ENCODE measurements at regions not wholly inside any gene's neighbourhood (a gene's known extent, or its start where the extent isn't known, plus 50 kb on each side); places are given as distances from the start of the nearest gene placed in this dataset.
A peak's percentile ranks its signal among the peaks of the same experiment; 100 is the strongest.

- no peak for DNase-seq
Observed at GRCh38 chr7:47221826-47222225, 360.1 kb downstream of the TNS3 start.

GRCh38 chr7:47218378-47219176 is 363.3 kb downstream of the TNS3 start:
- DNase-seq: no peak

DNA sequence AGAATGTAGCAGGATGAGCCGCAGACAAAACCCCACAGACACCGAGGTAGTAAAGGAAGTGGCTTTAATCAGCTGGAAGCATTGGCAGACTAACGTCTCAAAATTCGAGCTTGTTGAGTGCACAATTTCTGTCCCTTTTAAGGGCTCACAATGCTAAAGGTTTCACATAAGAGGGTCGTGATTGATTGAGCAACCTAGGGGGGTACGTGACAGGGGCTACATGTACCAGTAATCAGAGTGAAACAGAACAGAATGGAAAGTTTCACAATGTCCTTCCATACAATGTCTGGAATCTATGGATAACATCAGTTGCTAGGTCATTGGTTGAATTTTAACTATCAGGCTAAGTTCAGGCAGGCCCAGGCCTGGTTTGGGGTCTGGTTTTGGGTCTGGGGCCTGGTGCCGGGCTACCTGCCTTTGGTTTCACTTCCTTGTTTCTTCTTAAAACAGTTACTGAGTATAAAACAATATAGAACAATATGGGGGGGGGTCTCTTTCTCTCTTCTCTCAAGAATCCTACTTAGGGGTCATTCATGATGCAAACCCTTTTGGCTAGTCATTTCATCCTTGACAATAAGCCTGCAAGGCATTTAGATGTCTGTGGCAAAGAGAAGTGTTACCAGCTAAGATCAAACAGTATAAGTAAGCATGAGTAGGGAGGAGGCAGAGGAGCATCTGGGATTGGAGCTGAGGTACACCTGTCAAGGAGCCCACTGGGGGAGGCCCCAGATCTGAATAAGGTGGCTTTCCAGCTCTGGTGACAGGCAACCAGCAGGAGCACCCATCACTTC is 364.1 kb downstream of the TNS3 start:
- no peak for DNase-seq

- no peak for DNase-seq
Observed at GRCh38 chr7:47217086-47217485, 364.8 kb downstream of the TNS3 start.

GRCh38 chr7:47216439-47216838 is 365.5 kb downstream of the TNS3 start:
- DNase-seq: no peak

- no peak for DNase-seq
Observed at GRCh38 chr7:47215640-47216039, 366.3 kb downstream of the TNS3 start.

DNA sequence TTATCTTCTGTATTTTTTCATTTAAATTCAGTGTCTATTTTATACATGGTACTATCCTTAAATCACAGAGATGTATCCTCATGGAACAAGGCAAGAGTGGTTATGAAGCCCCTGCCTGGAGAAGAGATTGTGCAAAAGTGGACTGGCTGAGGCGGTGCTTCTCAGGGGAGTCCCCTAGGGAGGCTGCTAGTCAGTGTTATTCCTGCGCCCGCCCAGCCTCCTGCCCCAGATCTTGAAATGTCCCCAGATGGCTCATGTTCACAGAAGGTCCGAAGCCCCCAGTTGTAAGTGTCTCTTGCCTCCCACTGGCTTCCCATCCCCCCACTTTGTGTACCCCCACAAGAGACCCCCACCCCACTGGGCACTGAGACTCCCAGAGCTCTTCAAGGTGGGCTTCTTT is 366.9 kb downstream of the TNS3 start:
- DNase-seq: no peak

DNA sequence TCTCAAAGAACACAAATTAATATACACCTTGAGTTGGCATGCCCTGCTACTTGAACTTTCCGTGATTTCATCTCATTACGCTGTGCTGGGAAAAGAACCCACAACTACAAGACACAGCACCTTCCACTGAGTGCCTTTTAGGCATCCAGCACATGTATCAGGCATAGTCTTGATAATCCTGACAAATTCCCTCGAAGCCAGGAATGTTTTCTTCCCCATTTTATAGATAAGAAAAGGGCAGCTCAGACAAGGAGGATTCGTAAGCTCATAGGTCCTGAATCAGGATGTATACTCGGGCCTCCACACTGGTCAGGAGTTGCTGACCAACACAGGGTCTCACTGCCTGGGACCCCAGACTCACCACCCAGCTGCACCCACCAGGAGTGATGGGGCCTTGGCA is 368.6 kb downstream of the TNS3 start:
- DNase-seq: no peak

GRCh38 chr7:47211519-47211973 is 370.4 kb downstream of the TNS3 start:
- DNase-seq: no peak

- no peak for DNase-seq
Observed at GRCh38 chr7:47210281-47210854, 371.5 kb downstream of the TNS3 start.

GRCh38 chr7:47207956-47208355 is 374.0 kb downstream of the TNS3 start:
- DNase-seq: no peak

GRCh38 chr7:47204709-47205108 is 377.2 kb downstream of the TNS3 start:
- no peak for DNase-seq

- no peak for DNase-seq
Observed at GRCh38 chr7:47202146-47202783, 379.6 kb downstream of the TNS3 start.

DNA sequence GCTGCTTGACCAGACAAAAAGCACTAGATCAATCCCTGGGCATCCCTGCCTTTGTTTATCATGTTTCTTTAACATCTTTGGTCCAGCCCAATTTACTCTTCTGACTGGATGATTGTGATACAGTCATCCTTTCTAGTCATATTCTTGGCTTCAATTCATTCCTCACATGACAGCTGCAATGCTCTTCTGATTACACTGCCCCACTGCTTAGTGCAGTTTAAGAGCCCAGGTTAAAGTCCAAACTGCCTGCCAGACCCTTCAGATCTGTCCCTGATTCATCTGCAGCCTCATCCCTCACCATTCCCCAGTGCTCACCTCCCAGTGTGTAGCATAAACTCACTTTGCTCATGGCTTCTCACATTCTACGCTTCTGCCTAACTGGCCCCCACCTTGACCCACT is 383.8 kb downstream of the TNS3 start:
- DNase-seq: no peak

- no peak for DNase-seq
Observed at GRCh38 chr7:47197486-47197885, 384.4 kb downstream of the TNS3 start.

DNA sequence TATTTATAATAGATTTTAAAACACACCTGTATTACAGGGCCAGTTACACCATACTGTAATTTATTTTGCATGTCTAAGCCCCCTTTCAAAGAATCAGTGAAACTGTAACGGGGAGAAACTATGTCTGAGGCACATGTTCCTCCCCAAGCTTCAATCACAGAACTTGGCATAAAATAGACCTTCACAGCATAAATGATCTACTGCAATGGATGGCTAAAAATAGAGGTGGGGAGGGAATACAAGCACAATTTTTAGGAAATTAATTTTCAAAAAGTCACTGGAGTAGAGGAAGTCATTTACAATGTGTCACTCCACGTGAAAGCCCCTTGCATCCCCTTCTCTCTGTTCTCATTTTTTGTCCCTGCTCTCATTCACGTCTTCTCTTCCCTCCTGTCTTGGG is 385.2 kb downstream of the TNS3 start:
- DNase-seq: no peak

- no peak for DNase-seq
Observed at GRCh38 chr7:47196106-47196645, 385.7 kb downstream of the TNS3 start.

DNA sequence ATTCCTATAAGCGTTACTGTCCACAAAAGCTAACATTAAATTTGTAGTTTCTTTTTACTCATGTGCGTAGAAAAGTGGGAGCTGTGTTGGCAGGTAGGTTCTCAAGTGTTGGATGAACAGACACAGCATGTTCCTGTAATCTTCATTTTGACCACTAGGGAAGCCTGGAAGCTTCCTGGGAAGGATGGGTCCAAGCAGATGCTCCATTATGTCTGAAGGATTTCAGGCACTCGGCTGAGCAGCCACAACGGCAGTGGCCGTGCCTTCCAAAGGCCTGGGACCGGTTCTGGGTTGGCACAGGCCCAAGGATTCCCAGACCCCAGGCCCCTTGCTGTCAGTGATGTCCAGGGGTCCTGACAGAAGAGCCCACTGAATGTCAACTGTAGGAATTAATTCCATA is 386.3 kb downstream of the TNS3 start:
- peak; percentile 60 for DNase-seq

GRCh38 chr7:47194516-47195057 is 387.3 kb downstream of the TNS3 start:
- DNase-seq: no peak

- DNase-seq: no peak
Observed at GRCh38 chr7:47192978-47193377, 388.9 kb downstream of the TNS3 start.

DNA sequence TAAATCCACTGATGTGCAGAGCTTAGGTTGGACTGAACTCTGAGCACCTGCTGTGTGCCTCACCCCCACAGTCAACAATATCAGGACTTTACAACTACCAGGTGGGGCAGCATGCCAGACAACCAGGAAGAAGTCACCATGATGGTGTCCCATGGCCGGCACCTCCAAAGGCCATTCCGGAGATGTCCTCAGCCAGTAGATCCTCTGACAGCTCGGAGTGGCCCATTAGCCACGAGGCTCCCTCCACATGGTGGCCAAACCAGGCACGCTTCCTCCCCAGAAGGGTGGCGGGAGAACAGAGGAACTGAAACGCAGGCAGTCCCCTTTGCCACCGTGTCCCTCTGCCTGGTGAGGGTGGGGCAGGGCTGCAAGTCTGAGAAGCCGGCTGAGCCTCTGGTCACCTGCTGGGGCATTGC is 390.0 kb downstream of the TNS3 start:
- DNase-seq: no peak

DNA sequence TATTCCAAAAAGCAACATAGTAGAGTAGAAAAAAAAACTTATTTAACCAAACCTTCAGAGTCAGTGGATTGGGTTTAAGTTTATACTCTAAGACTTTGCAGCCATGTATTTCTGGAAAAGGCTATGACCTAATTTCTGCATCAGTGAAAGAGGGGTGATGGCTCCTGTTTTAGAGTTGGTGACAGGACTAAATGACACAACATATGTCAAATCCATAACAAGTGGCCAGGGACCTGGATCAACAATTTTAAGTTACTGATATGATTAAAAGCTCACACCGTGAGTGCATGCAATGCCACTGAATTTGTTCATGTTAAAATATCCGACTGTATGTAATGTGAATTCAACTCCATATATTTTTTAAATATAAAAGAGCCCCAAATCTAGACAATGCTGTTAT is 390.6 kb downstream of the TNS3 start:
- no peak for DNase-seq

DNA sequence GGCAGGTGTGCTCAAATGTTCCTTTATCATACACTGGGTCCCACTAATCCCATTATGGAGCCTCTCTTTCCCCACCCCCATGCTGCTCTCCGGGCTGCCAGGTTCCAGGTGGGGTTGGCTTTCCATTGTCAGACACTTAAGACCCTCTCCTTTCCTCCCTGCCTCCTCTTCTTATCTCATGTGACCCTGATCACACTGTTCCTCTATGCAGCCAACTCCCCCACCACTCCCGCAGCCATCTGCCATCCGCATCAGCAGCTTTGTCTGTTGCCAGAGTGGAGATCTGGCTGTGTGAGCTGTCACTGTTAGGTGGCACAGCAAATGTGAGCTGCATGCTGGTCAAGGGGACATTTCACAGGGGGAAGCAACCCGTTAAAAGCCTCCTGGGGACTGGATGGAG is 391.4 kb downstream of the TNS3 start:
- DNase-seq: peak; percentile 97
